HEK293 (cell line): ENCODE measurements at regions not wholly inside any gene's neighbourhood (a gene's known extent, or its start where the extent isn't known, plus 50 kb on each side); places are given as distances from the start of the nearest gene placed in this dataset.

Experiments
- CTCF ChIA-PET: fragments of 350-600 bp; formaldehyde crosslinking; extraction: SDS; loops from one replicate; lab custom pipeline; 2021; ENCODE audit warnings: antibody characterized with exemption; lab: Yijun Ruan, JAX
- POLR2A ChIA-PET: fragments of 300-600 bp; formaldehyde crosslinking; extraction: SDS; loops from one replicate; lab custom pipeline; 2020; ENCODE audit warnings: antibody characterized with exemption, inconsistent platforms; lab: Yijun Ruan, JAX
- H3K27ac ChIP-seq: fragments of 200-500 bp; sonication (Bioruptor generic); 2 replicates; pipeline ENCODE4 v1.5.1; 2014; ENCODE audit warnings: low read depth, low read length, control low read depth, inconsistent platforms; ENCODE audit errors: extremely low read depth
- H3K36me3 ChIP-seq, 2 experiments: fragments of 200-500 bp in 1 of 2; sonication (Bioruptor generic) in 1 of 2; 1 replicate in 1 of 2; 2 replicates in 1 of 2; pipeline ENCODE4 v1.5.1; 2014 to 2017; ENCODE audit warnings: inconsistent platforms in 2 of 2, low read length in 2 of 2; ENCODE audit not compliant: control insufficient read depth in 2 of 2, insufficient read depth in 1 of 2
- H3K4me1 ChIP-seq: fragments of 200-500 bp; sonication (Bioruptor generic); 2 replicates; pipeline ENCODE4 v1.5.1; 2014; ENCODE audit warnings: mild to moderate bottlenecking, low read length, inconsistent platforms; ENCODE audit not compliant: control insufficient read depth, insufficient read depth
- H3K4me3 ChIP-seq: 2 replicates; pipeline ENCODE4 v1.5.1; 2011; ENCODE audit warnings: low read depth, mild to moderate bottlenecking, control low read depth, low read length, moderate library complexity
- H3K9me3 ChIP-seq: fragments of 200-500 bp; sonication (Bioruptor generic); 2 replicates; pipeline ENCODE4 v1.5.1; 2014; ENCODE audit warnings: low read depth, low read length, inconsistent platforms; ENCODE audit not compliant: control insufficient read depth, insufficient read depth
- BCL11B ChIP-seq: fragments of 450-650 bp; formaldehyde crosslinking; IDR thresholded peaks from 2 replicates; pipeline ENCODE4 v1.5.1; 2016; ENCODE audit warnings: low read depth, missing biosample characterization, missing genetic modification characterization
- KLF10 ChIP-seq: fragments of 450-650 bp; IDR thresholded peaks from 2 replicates; pipeline ENCODE4 v1.5.1; 2018; ENCODE audit warnings: missing biosample characterization, mild to moderate bottlenecking, missing genetic modification characterization
- OSR2 ChIP-seq: fragments of 450-650 bp; formaldehyde crosslinking; IDR thresholded peaks from 2 replicates; pipeline ENCODE4 v1.5.1; 2016; ENCODE audit warnings: missing biosample characterization, missing genetic modification characterization
- SCRT1 ChIP-seq: fragments of 450-650 bp; formaldehyde crosslinking; IDR thresholded peaks from 2 replicates; pipeline ENCODE4 v1.5.1; 2016; ENCODE audit warnings: missing biosample characterization, missing genetic modification characterization, borderline replicate concordance
- ZBTB17 ChIP-seq: fragments of 450-650 bp; formaldehyde crosslinking; IDR thresholded peaks from 2 replicates; pipeline ENCODE4 v1.5.1; 2016; ENCODE audit warnings: missing biosample characterization, missing genetic modification characterization
- ZNF132 ChIP-seq: fragments of 450-650 bp; formaldehyde crosslinking; IDR thresholded peaks from 2 replicates; pipeline ENCODE4 v1.5.1; 2017; ENCODE audit warnings: missing biosample characterization, missing genetic modification characterization, borderline replicate concordance
- ZNF155 ChIP-seq: fragments of 450-650 bp; formaldehyde crosslinking; IDR thresholded peaks from 2 replicates; pipeline ENCODE4 v1.5.1; 2016; ENCODE audit warnings: missing biosample characterization, missing genetic modification characterization
- ZNF16 ChIP-seq: fragments of 450-650 bp; formaldehyde crosslinking; IDR thresholded peaks from 2 replicates; pipeline ENCODE4 v1.5.1; 2016; ENCODE audit warnings: low read depth, missing biosample characterization, missing genetic modification characterization
- ZNF239 ChIP-seq: fragments of 450-650 bp; formaldehyde crosslinking; IDR thresholded peaks from 2 replicates; pipeline ENCODE4 v1.5.1; 2016; ENCODE audit warnings: missing biosample characterization, missing genetic modification characterization
- ZNF266 ChIP-seq: fragments of 450-650 bp; formaldehyde crosslinking; IDR thresholded peaks from 2 replicates; pipeline ENCODE4 v1.5.1; 2016; ENCODE audit warnings: missing biosample characterization, missing genetic modification characterization, low read depth
- ZNF311 ChIP-seq: fragments of 450-650 bp; formaldehyde crosslinking; IDR thresholded peaks from 2 replicates; pipeline ENCODE4 v1.5.1; 2017; ENCODE audit warnings: missing biosample characterization, missing genetic modification characterization, borderline replicate concordance
- ZNF324 ChIP-seq: fragments of 450-650 bp; formaldehyde crosslinking; IDR thresholded peaks from 2 replicates; pipeline ENCODE4 v1.5.1; 2016; ENCODE audit warnings: missing biosample characterization, missing genetic modification characterization
- ZNF510 ChIP-seq: fragments of 450-650 bp; formaldehyde crosslinking; IDR thresholded peaks from 2 replicates; pipeline ENCODE4 v1.5.1; 2018; ENCODE audit warnings: mild to moderate bottlenecking, missing genetic modification characterization, missing biosample characterization; ENCODE audit not compliant: insufficient replicate concordance
- ZNF548 ChIP-seq: fragments of 450-650 bp; formaldehyde crosslinking; IDR thresholded peaks from 2 replicates; pipeline ENCODE4 v1.5.1; 2016; ENCODE audit warnings: missing biosample characterization, missing genetic modification characterization
- ZNF558 ChIP-seq: fragments of 450-650 bp; formaldehyde crosslinking; IDR thresholded peaks from 2 replicates; pipeline ENCODE4 v1.5.1; 2016; ENCODE audit warnings: missing biosample characterization, missing genetic modification characterization
- ZNF585B ChIP-seq: fragments of 450-650 bp; formaldehyde crosslinking; IDR thresholded peaks from 2 replicates; pipeline ENCODE4 v1.5.1; 2016; ENCODE audit warnings: missing biosample characterization, missing genetic modification characterization
- ZNF654 ChIP-seq: fragments of 450-650 bp; formaldehyde crosslinking; IDR thresholded peaks from 2 replicates; pipeline ENCODE4 v1.5.1; 2016; ENCODE audit warnings: low read depth, missing biosample characterization, missing genetic modification characterization
- ZNF768 ChIP-seq: fragments of 450-650 bp; formaldehyde crosslinking; IDR thresholded peaks from 2 replicates; pipeline ENCODE4 v1.5.1; 2018; ENCODE audit warnings: missing biosample characterization, mild to moderate bottlenecking, missing genetic modification characterization
- TF ChIP-seq, protein P1 (sequence below): fragments of 450-650 bp; formaldehyde crosslinking; IDR thresholded peaks from 2 replicates; pipeline ENCODE4 v1.5.1; 2016; ENCODE audit warnings: missing biosample characterization, missing genetic modification characterization
- TF ChIP-seq, protein P2 (sequence below): fragments of 450-650 bp; formaldehyde crosslinking; IDR thresholded peaks from 2 replicates; pipeline ENCODE4 v1.5.1; 2016; ENCODE audit warnings: missing biosample characterization, missing genetic modification characterization
- TF ChIP-seq, protein P3 (sequence below): fragments of 450-650 bp; formaldehyde crosslinking; IDR thresholded peaks from 2 replicates; pipeline ENCODE4 v1.5.1; 2016; ENCODE audit warnings: missing biosample characterization, missing genetic modification characterization
- TF ChIP-seq, protein P4 (sequence below): fragments of 450-650 bp; formaldehyde crosslinking; IDR thresholded peaks from 2 replicates; pipeline ENCODE4 v1.5.1; 2016; ENCODE audit warnings: missing biosample characterization, missing genetic modification characterization, borderline replicate concordance
- TF ChIP-seq, protein P5 (sequence below): fragments of 450-650 bp; formaldehyde crosslinking; IDR thresholded peaks from 2 replicates; pipeline ENCODE4 v1.5.1; 2017; ENCODE audit warnings: missing biosample characterization, missing genetic modification characterization

DNA sequence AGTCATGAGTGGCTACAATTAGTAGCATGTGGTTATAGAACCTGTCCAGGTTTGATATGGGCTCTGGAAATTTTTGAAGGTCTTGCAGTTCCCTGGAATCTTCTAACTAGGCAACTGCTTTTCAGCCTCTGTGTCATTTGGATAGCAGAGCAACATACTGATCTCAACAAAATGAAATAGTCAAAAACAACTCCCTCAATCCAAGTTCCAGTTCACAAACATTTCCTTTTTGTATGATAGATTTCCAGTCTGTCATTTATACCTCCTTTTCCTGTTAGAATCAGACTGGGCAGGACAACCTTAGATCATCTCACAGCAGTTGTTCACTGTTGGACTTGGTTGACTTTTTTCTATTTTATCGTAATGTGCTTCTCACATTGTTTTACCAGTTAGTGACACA is 442.1 kb upstream of the PDE3A start:
- Histone ChIP-seq H3K27ac (no peak overlapping the region), H3K9me3 (no peaks in the 10 kb centered on the region), H3K4me3 (no peak overlapping the region), H3K36me3 (no peaks in the 10 kb centered on the region), H3K4me1 (no peaks in the 10 kb centered on the region)
- ChIA-PET CTCF (no interaction called here), POLR2A (no interaction called here)
- no peak for TF ChIP-seq ZNF768 (tag by site-specific recombination)

DNA sequence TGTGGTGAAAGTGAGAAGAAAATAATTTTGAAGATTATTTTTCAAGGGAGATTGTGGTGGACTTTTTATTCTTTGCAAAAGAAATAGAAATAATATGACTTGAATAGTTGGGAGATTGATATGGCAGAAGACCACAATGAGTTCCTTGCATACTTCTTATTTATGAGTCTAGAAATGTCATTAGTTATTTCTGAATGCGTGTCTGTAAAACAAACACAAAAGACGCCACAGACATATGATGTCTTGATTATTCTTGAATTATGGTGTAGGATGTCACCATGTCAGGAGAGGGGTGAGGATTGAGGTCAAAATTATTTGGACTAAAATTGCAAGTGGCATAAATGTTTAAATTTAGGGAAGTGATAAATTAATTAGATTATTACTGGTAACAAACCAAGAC is 440.7 kb upstream of the PDE3A start:
- POLR2A ChIA-PET, result no interaction called here

DNA sequence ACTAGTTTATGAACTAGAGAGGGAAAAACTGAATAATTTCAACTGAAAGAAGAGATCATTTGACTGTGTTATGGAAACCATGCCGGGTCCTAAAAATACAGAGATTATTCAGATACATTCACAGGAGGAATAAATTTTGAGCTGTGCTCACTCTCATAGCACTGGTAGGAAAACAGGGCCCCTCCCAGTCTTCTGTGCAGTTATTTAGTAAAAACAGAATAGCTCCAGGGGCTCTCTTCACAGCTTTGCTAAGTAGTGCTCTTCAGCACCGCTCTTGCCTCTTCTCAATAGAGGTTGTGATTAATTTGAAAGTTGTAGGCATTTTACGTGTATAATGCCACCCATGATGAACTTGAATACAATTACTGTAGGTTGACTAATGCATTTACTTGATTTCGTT is 435.9 kb upstream of the PDE3A start:
- Histone ChIP-seq H3K9me3 (no peaks in the 10 kb centered on the region), H3K27ac (no peak overlapping the region), H3K4me3 (no peak overlapping the region), H3K4me1 (no peaks in the 10 kb centered on the region), H3K36me3 (no peaks in the 10 kb centered on the region)
- ChIA-PET POLR2A (no interaction called here), CTCF (interaction anchor here (0.9 kb wide), 1 partner anchor 16 kb away, joined by 3 read pairs; no protein-coding TSS in a partner anchor)
- TF ChIP-seq ZNF155 (tag by site-specific recombination) (no peak), ZNF16 (no peak), ZNF132 (no peak), ZNF311 (no peak), ZNF239 (tag by site-specific recombination) (no peak), SCRT1 (tag by site-specific recombination) (no peak), ZNF585B (tag by site-specific recombination) (no peak), ZNF324 (tag by site-specific recombination) (no peak), OSR2 (tag by site-specific recombination) (no peak), ZNF548 (tag by site-specific recombination) (no peak), ZNF654 (tag by site-specific recombination) (no peak)
- TF ChIP-seq, protein P1, sequence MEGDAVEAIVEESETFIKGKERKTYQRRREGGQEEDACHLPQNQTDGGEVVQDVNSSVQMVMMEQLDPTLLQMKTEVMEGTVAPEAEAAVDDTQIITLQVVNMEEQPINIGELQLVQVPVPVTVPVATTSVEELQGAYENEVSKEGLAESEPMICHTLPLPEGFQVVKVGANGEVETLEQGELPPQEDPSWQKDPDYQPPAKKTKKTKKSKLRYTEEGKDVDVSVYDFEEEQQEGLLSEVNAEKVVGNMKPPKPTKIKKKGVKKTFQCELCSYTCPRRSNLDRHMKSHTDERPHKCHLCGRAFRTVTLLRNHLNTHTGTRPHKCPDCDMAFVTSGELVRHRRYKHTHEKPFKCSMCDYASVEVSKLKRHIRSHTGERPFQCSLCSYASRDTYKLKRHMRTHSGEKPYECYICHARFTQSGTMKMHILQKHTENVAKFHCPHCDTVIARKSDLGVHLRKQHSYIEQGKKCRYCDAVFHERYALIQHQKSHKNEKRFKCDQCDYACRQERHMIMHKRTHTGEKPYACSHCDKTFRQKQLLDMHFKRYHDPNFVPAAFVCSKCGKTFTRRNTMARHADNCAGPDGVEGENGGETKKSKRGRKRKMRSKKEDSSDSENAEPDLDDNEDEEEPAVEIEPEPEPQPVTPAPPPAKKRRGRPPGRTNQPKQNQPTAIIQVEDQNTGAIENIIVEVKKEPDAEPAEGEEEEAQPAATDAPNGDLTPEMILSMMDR, result no peak
- TF ChIP-seq, protein P2, sequence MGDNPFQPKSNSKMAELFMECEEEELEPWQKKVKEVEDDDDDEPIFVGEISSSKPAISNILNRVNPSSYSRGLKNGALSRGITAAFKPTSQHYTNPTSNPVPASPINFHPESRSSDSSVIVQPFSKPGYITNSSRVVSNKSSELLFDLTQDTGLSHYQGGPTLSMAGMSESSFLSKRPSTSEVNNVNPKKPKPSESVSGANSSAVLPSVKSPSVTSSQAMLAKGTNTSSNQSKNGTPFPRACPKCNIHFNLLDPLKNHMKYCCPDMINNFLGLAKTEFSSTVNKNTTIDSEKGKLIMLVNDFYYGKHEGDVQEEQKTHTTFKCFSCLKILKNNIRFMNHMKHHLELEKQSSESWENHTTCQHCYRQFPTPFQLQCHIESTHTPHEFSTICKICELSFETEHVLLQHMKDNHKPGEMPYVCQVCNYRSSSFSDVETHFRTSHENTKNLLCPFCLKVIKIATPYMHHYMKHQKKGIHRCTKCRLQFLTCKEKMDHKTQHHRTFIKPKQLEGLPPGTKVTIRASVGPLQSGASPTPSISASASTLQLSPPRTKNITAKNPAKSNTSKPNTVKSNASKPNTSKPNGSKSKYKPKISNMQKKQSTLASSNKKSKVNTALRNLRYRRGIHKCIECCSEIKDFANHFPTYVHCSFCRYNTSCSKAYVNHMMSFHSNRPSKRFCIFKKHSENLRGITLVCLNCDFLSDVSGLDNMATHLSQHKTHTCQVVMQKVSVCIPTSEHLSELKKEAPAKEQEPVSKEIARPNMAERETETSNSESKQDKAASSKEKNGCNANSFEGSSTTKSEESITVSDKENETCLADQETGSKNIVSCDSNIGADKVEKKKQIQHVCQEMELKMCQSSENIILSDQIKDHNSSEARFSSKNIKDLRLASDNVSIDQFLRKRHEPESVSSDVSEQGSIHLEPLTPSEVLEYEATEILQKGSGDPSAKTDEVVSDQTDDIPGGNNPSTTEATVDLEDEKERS (tag by site-specific recombination), result no peak

More for the DNA sequence above, 440.7 kb upstream of the PDE3A start:
- no peak overlapping the region for H3K4me3 ChIP-seq
- CTCF ChIA-PET, result no interaction called here
- TF ChIP-seq ZNF510 (tag by site-specific recombination), result no peak
- TF ChIP-seq, protein P3, sequence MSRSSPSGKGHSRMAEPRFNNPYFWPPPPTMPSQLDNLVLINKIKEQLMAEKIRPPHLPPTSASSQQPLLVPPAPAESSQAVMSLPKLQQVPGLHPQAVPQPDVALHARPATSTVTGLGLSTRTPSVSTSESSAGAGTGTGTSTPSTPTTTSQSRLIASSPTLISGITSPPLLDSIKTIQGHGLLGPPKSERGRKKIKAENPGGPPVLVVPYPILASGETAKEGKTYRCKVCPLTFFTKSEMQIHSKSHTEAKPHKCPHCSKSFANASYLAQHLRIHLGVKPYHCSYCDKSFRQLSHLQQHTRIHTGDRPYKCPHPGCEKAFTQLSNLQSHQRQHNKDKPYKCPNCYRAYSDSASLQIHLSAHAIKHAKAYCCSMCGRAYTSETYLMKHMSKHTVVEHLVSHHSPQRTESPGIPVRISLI (tag by site-specific recombination), result no peak
- TF ChIP-seq, protein P4, sequence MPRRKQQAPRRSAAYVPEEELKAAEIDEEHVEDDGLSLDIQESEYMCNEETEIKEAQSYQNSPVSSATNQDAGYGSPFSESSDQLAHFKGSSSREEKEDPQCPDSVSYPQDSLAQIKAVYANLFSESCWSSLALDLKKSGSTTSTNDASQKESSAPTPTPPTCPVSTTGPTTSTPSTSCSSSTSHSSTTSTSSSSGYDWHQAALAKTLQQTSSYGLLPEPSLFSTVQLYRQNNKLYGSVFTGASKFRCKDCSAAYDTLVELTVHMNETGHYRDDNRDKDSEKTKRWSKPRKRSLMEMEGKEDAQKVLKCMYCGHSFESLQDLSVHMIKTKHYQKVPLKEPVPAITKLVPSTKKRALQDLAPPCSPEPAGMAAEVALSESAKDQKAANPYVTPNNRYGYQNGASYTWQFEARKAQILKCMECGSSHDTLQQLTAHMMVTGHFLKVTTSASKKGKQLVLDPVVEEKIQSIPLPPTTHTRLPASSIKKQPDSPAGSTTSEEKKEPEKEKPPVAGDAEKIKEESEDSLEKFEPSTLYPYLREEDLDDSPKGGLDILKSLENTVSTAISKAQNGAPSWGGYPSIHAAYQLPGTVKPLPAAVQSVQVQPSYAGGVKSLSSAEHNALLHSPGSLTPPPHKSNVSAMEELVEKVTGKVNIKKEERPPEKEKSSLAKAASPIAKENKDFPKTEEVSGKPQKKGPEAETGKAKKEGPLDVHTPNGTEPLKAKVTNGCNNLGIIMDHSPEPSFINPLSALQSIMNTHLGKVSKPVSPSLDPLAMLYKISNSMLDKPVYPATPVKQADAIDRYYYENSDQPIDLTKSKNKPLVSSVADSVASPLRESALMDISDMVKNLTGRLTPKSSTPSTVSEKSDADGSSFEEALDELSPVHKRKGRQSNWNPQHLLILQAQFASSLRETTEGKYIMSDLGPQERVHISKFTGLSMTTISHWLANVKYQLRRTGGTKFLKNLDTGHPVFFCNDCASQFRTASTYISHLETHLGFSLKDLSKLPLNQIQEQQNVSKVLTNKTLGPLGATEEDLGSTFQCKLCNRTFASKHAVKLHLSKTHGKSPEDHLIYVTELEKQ (tag by site-specific recombination), result no peak
- no peak for TF ChIP-seq BCL11B (tag by site-specific recombination)
- TF ChIP-seq ZNF266 (tag by site-specific recombination), result no peak
- TF ChIP-seq ZNF558 (tag by site-specific recombination), result no peak
- TF ChIP-seq KLF10 (tag by site-specific recombination), result no peak
- no peak for TF ChIP-seq ZBTB17 (tag by site-specific recombination)
- TF ChIP-seq, protein P5, sequence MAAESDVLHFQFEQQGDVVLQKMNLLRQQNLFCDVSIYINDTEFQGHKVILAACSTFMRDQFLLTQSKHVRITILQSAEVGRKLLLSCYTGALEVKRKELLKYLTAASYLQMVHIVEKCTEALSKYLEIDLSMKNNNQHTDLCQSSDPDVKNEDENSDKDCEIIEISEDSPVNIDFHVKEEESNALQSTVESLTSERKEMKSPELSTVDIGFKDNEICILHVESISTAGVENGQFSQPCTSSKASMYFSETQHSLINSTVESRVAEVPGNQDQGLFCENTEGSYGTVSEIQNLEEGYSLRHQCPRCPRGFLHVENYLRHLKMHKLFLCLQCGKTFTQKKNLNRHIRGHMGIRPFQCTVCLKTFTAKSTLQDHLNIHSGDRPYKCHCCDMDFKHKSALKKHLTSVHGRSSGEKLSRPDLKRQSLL, result no peak
- H3K36me3 ChIP-seq, result no peaks in the 10 kb centered on the region
- H3K4me1 ChIP-seq, result no peaks in the 10 kb centered on the region
- H3K9me3 ChIP-seq, result no peaks in the 10 kb centered on the region
- no peak overlapping the region for H3K27ac ChIP-seq
